ENCODE measurements at regions not wholly inside any gene's neighbourhood (a gene's known extent, or its start where the extent isn't known, plus 50 kb on each side); places are given as distances from the start of the nearest gene placed in this dataset.

- TF ChIP-seq CTCF (IDR thresholded peaks at IDR 0.05 in 4 of 5, conservative IDR thresholded peaks at IDR 0.05 in 1 of 5): no peak
- TF ChIP-seq POLR2A (IDR thresholded peaks at IDR 0.05): no peak
These were observed 2486.0 kb upstream of the PCDH20 start for GRCh38 chr13:63901630-63902029.

Measured in gastrocnemius medialis (tissue), 4 donors.